HEK293 (cell line): ENCODE measurements at regions not wholly inside any gene's neighbourhood (a gene's known extent, or its start where the extent isn't known, plus 50 kb on each side); places are given as distances from the start of the nearest gene placed in this dataset.

Source experiments
- CTCF ChIA-PET: fragments of 350-600 bp; formaldehyde crosslinking; extraction: SDS; loops from one replicate; lab custom pipeline; 2021; ENCODE audit warnings: antibody characterized with exemption; lab: Yijun Ruan, JAX
- POLR2A ChIA-PET: fragments of 300-600 bp; formaldehyde crosslinking; extraction: SDS; loops from one replicate; lab custom pipeline; 2020; ENCODE audit warnings: antibody characterized with exemption, inconsistent platforms; lab: Yijun Ruan, JAX
- H3K27ac ChIP-seq: fragments of 200-500 bp; sonication (Bioruptor generic); 2 replicates; pipeline ENCODE4 v1.5.1; 2014; ENCODE audit warnings: low read depth, low read length, control low read depth, inconsistent platforms; ENCODE audit errors: extremely low read depth
- H3K36me3 ChIP-seq, 2 experiments: fragments of 200-500 bp in 1 of 2; sonication (Bioruptor generic) in 1 of 2; 1 replicate in 1 of 2; 2 replicates in 1 of 2; pipeline ENCODE4 v1.5.1; 2014 to 2017; ENCODE audit warnings: inconsistent platforms in 2 of 2, low read length in 2 of 2; ENCODE audit not compliant: control insufficient read depth in 2 of 2, insufficient read depth in 1 of 2
- H3K4me1 ChIP-seq: fragments of 200-500 bp; sonication (Bioruptor generic); 2 replicates; pipeline ENCODE4 v1.5.1; 2014; ENCODE audit warnings: mild to moderate bottlenecking, low read length, inconsistent platforms; ENCODE audit not compliant: control insufficient read depth, insufficient read depth
- H3K4me3 ChIP-seq: 2 replicates; pipeline ENCODE4 v1.5.1; 2011; ENCODE audit warnings: low read depth, mild to moderate bottlenecking, control low read depth, low read length, moderate library complexity
- H3K9me3 ChIP-seq: fragments of 200-500 bp; sonication (Bioruptor generic); 2 replicates; pipeline ENCODE4 v1.5.1; 2014; ENCODE audit warnings: low read depth, low read length, inconsistent platforms; ENCODE audit not compliant: control insufficient read depth, insufficient read depth
- HOXD13 ChIP-seq: sonication (generic); formaldehyde crosslinking; IDR thresholded peaks from 2 replicates; pipeline ENCODE4 v1.8.0; 2022; ENCODE audit warnings: missing genetic modification reagents, borderline replicate concordance
- KLF16 ChIP-seq: fragments of 450-650 bp; formaldehyde crosslinking; IDR thresholded peaks from 2 replicates; pipeline ENCODE4 v1.5.1; 2017; ENCODE audit warnings: missing biosample characterization, missing genetic modification characterization
- KLF8 ChIP-seq: fragments of 450-650 bp; formaldehyde crosslinking; IDR thresholded peaks from 2 replicates; pipeline ENCODE4 v1.5.1; 2016; ENCODE audit warnings: missing biosample characterization, missing genetic modification characterization
- OSR2 ChIP-seq: fragments of 450-650 bp; formaldehyde crosslinking; IDR thresholded peaks from 2 replicates; pipeline ENCODE4 v1.5.1; 2016; ENCODE audit warnings: missing biosample characterization, missing genetic modification characterization
- OVOL3 ChIP-seq: fragments of 450-650 bp; formaldehyde crosslinking; IDR thresholded peaks from 2 replicates; pipeline ENCODE4 v1.5.1; 2016; ENCODE audit warnings: missing biosample characterization, missing genetic modification characterization
- REPIN1 ChIP-seq: fragments of 450-650 bp; formaldehyde crosslinking; IDR thresholded peaks from 2 replicates; pipeline ENCODE4 v1.5.1; 2017; ENCODE audit warnings: missing biosample characterization, missing genetic modification characterization, low read depth
- SALL2 ChIP-seq: fragments of 450-650 bp; formaldehyde crosslinking; IDR thresholded peaks from 2 replicates; pipeline ENCODE4 v1.5.0; 2017; ENCODE audit warnings: missing biosample characterization, mild to moderate bottlenecking, missing genetic modification characterization, borderline replicate concordance
- SCRT2 ChIP-seq: fragments of 450-650 bp; formaldehyde crosslinking; IDR thresholded peaks from 2 replicates; pipeline ENCODE4 v1.5.1; 2016; ENCODE audit warnings: missing biosample characterization, missing genetic modification characterization
- YY1 ChIP-seq: fragments of 450-650 bp; formaldehyde crosslinking; IDR thresholded peaks from 2 replicates; pipeline ENCODE4 v1.5.1; 2018; ENCODE audit warnings: missing biosample characterization, missing genetic modification characterization
- ZFHX2 ChIP-seq: fragments of 450-650 bp; formaldehyde crosslinking; conservative IDR thresholded peaks from 2 replicates; pipeline ENCODE4 v1.5.1; 2016; ENCODE audit warnings: missing biosample characterization, missing genetic modification characterization
- ZFP3 ChIP-seq: fragments of 450-650 bp; formaldehyde crosslinking; IDR thresholded peaks from 2 replicates; pipeline ENCODE4 v1.5.1; 2016; ENCODE audit warnings: low read depth, missing biosample characterization, missing genetic modification characterization
- ZNF274 ChIP-seq, 2 experiments: fragments of 200-500 bp in 1 of 2; fragments of 450-650 bp in 1 of 2; sonication (Bioruptor generic) in 1 of 2; formaldehyde crosslinking in 1 of 2; IDR thresholded peaks; 2 replicates each; pipeline versions ENCODE4 v1.5.1 to v1.6.1; 2014 to 2016; ENCODE audit warnings: borderline replicate concordance in 1 of 2, inconsistent platforms in 1 of 2, low read length in 1 of 2, missing biosample characterization in 1 of 2, missing genetic modification characterization in 1 of 2
- ZNF366 ChIP-seq: fragments of 450-650 bp; formaldehyde crosslinking; conservative IDR thresholded peaks from 2 replicates; pipeline ENCODE4 v1.5.1; 2016; ENCODE audit warnings: missing biosample characterization, missing genetic modification characterization
- ZNF37A ChIP-seq: fragments of 450-650 bp; IDR thresholded peaks from 2 replicates; pipeline ENCODE4 v1.5.1; 2018; ENCODE audit warnings: missing biosample characterization, missing genetic modification characterization
- ZNF433 ChIP-seq: fragments of 450-650 bp; formaldehyde crosslinking; IDR thresholded peaks from 2 replicates; pipeline ENCODE4 v1.5.1; 2016; ENCODE audit warnings: missing biosample characterization, missing genetic modification characterization, low read depth
- ZNF521 ChIP-seq: fragments of 450-650 bp; formaldehyde crosslinking; IDR thresholded peaks from 2 replicates; pipeline ENCODE4 v1.5.1; 2017; ENCODE audit warnings: missing biosample characterization, mild to moderate bottlenecking, missing genetic modification characterization
- ZNF529 ChIP-seq: fragments of 450-650 bp; formaldehyde crosslinking; IDR thresholded peaks from 2 replicates; pipeline ENCODE4 v1.5.1; 2017; ENCODE audit warnings: missing genetic modification characterization, missing biosample characterization; ENCODE audit not compliant: insufficient replicate concordance
- ZNF544 ChIP-seq: fragments of 450-650 bp; formaldehyde crosslinking; IDR thresholded peaks from 2 replicates; pipeline ENCODE4 v1.5.0; 2017; ENCODE audit warnings: missing biosample characterization, missing genetic modification characterization
- ZNF561 ChIP-seq: fragments of 450-650 bp; IDR thresholded peaks from 2 replicates; pipeline ENCODE4 v1.5.1; 2018; ENCODE audit warnings: missing biosample characterization, missing genetic modification characterization, borderline replicate concordance
- ZNF621 ChIP-seq: fragments of 450-650 bp; formaldehyde crosslinking; IDR thresholded peaks from 2 replicates; pipeline ENCODE4 v1.5.1; 2017; ENCODE audit warnings: missing biosample characterization, missing genetic modification characterization
- ZNF654 ChIP-seq: fragments of 450-650 bp; formaldehyde crosslinking; IDR thresholded peaks from 2 replicates; pipeline ENCODE4 v1.5.1; 2016; ENCODE audit warnings: low read depth, missing biosample characterization, missing genetic modification characterization
- ZNF660 ChIP-seq: fragments of 450-650 bp; IDR thresholded peaks from 2 replicates; pipeline ENCODE4 v1.5.1; 2018; ENCODE audit warnings: missing biosample characterization, mild to moderate bottlenecking, missing genetic modification characterization
- ZNF664 ChIP-seq: fragments of 450-650 bp; formaldehyde crosslinking; IDR thresholded peaks from 2 replicates; pipeline ENCODE4 v1.5.1; 2016; ENCODE audit warnings: missing biosample characterization, missing genetic modification characterization
- ZNF670 ChIP-seq: fragments of 450-650 bp; formaldehyde crosslinking; IDR thresholded peaks from 2 replicates; pipeline ENCODE4 v1.5.1; 2016; ENCODE audit warnings: missing biosample characterization, missing genetic modification characterization, low read depth
- ZNF777 ChIP-seq: fragments of 450-650 bp; formaldehyde crosslinking; IDR thresholded peaks from 2 replicates; pipeline ENCODE4 v1.5.1; 2017; ENCODE audit warnings: missing biosample characterization, missing genetic modification characterization, borderline replicate concordance
- ZNF791 ChIP-seq: fragments of 450-650 bp; formaldehyde crosslinking; IDR thresholded peaks from 2 replicates; pipeline ENCODE4 v1.5.1; 2016; ENCODE audit warnings: missing biosample characterization, missing genetic modification characterization
- TF ChIP-seq, protein P1 (sequence below): fragments of 450-650 bp; formaldehyde crosslinking; IDR thresholded peaks from 2 replicates; pipeline ENCODE4 v1.5.1; 2017; ENCODE audit warnings: missing biosample characterization, missing genetic modification characterization
- TF ChIP-seq, protein P2 (sequence below): fragments of 450-650 bp; formaldehyde crosslinking; IDR thresholded peaks from 2 replicates; pipeline ENCODE4 v1.5.1; 2016; ENCODE audit warnings: missing biosample characterization, missing genetic modification characterization
- TF ChIP-seq, protein P3 (sequence below): fragments of 450-650 bp; formaldehyde crosslinking; IDR thresholded peaks from 2 replicates; pipeline ENCODE4 v1.5.1; 2016; ENCODE audit warnings: missing biosample characterization, missing genetic modification characterization
- TF ChIP-seq, protein P4 (sequence below): fragments of 450-650 bp; formaldehyde crosslinking; IDR thresholded peaks from 2 replicates; pipeline ENCODE4 v1.5.1; 2016; ENCODE audit warnings: missing biosample characterization, missing genetic modification characterization

DNA sequence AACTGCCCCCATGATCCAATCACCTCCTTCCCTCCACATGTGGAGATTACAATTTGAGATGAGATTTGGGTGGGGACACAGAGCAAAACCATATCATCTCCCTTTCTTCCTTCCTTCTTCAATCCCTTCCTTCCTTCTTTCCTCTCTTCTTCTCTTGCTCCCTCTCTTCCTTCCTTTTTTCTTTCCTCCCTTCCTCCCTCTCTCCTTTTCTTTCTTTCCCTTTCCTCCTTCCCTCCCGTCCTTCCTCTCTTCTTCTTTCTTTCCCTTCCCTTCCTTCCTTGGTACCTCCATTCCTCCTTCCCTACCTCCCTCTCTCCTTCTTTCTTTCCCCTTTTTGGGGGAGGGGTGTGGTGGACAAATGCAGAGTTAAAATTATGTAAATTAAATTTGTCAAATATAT is 145.1 kb downstream of the TSHZ3 start (continued):
- TF ChIP-seq OSR2 (tag by site-specific recombination): no peak
- no peak for TF ChIP-seq ZNF37A (tag by site-specific recombination)
- peak; percentile 69 for TF ChIP-seq ZNF777
- peak; percentile 93 for TF ChIP-seq ZNF366 (tag by site-specific recombination)
- peak; percentile 35; the same call in 1 of the 2 replicates for TF ChIP-seq ZNF621 (tag by site-specific recombination)
- TF ChIP-seq SALL2 (tag by site-specific recombination): 0 out of 2 replicates have a peak, but pooled peaks have one; percentile 35
- no peak for TF ChIP-seq ZNF670 (tag by site-specific recombination)
- TF ChIP-seq ZNF521 (tag by site-specific recombination): peak; percentile 85; the same call in 1 of the 2 replicates
- no peak for TF ChIP-seq ZNF274 (IDR thresholded peaks at IDR 0.05; ENCODE audit: low read length)
- no peak for TF ChIP-seq ZNF274 (tag by site-specific recombination; IDR thresholded peaks at IDR 0.05; ENCODE audit: borderline replicate concordance)
- TF ChIP-seq, protein P1, sequence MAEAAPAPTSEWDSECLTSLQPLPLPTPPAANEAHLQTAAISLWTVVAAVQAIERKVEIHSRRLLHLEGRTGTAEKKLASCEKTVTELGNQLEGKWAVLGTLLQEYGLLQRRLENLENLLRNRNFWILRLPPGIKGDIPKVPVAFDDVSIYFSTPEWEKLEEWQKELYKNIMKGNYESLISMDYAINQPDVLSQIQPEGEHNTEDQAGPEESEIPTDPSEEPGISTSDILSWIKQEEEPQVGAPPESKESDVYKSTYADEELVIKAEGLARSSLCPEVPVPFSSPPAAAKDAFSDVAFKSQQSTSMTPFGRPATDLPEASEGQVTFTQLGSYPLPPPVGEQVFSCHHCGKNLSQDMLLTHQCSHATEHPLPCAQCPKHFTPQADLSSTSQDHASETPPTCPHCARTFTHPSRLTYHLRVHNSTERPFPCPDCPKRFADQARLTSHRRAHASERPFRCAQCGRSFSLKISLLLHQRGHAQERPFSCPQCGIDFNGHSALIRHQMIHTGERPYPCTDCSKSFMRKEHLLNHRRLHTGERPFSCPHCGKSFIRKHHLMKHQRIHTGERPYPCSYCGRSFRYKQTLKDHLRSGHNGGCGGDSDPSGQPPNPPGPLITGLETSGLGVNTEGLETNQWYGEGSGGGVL: 0 out of 2 replicates have a peak, but pooled peaks have one; percentile 12
- no peak for TF ChIP-seq ZNF664 (tag by site-specific recombination)

DNA sequence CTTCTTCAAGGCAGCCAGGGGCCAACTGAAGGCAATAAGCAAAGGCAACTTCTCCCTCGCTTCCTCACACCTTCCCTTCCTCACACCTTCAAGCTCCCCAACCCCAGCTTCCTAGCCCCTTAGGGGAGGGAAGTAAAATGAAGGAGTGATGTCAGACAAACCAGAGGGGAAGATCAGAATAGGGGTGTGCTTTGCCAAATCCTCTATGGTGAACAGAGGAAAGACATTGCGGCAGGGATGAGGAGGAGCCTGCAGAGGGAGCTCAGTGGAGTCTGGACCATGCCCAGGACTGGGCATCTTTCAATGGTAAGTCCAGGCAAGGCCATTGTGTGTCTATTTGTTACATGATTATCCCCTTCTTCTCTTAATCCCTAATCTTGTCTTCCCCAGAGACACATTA is 164.0 kb downstream of the TSHZ3 start:
- CTCF ChIA-PET: interaction anchor here (0.5 to 1.1 kb wide), 2 partner anchors 12 to 105 kb away, joined by 3 read pairs; no protein-coding TSS in a partner anchor
- no peaks in the 10 kb centered on the region for H3K4me1 ChIP-seq

DNA sequence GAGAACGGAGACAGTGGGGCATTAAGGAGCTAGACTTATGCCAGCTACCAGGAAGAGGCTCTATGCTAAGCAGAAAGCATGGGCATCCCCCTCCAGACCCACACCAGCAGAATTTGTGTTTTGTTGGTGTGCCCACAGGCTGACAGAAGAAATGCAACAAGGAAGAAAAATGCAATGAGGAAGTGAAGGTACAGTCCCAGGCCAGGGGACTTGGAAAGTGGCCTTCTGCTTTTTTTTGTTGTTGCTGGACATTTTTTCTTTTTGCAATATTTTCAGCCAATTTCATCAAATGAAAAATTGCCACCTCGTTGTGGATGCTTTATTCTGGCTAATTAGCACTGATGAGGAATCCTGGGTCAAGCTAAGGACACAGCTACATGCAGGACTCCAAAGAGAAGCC is 167.7 kb downstream of the TSHZ3 start:
- ChIA-PET POLR2A (no interaction called here), CTCF (no interaction called here)
- no peak overlapping the region for H3K4me3 ChIP-seq
- H3K36me3 ChIP-seq: no peaks in the 10 kb centered on the region
- H3K27ac ChIP-seq: no peak overlapping the region
- H3K4me1 ChIP-seq: no peaks in the 10 kb centered on the region
- H3K9me3 ChIP-seq: no peaks in the 10 kb centered on the region; the same call in 1 of the 2 replicates
- TF ChIP-seq ZFP3 (no peak), KLF8 (tag by site-specific recombination) (no peak), YY1 (tag by site-specific recombination) (no peak), ZNF433 (tag by site-specific recombination) (no peak), ZNF660 (no peak), ZNF621 (tag by site-specific recombination) (no peak), ZNF791 (tag by site-specific recombination) (no peak), ZNF654 (no peak), HOXD13 (CRISPR knock-in tag) (no peak), ZNF544 (tag by site-specific recombination) (no peak), KLF16 (no peak), OVOL3 (tag by site-specific recombination) (no peak), ZNF529 (no peak), REPIN1 (tag by site-specific recombination) (no peak), ZFHX2 (tag by site-specific recombination) (no peak), SCRT2 (no peak)
- TF ChIP-seq, protein P2, sequence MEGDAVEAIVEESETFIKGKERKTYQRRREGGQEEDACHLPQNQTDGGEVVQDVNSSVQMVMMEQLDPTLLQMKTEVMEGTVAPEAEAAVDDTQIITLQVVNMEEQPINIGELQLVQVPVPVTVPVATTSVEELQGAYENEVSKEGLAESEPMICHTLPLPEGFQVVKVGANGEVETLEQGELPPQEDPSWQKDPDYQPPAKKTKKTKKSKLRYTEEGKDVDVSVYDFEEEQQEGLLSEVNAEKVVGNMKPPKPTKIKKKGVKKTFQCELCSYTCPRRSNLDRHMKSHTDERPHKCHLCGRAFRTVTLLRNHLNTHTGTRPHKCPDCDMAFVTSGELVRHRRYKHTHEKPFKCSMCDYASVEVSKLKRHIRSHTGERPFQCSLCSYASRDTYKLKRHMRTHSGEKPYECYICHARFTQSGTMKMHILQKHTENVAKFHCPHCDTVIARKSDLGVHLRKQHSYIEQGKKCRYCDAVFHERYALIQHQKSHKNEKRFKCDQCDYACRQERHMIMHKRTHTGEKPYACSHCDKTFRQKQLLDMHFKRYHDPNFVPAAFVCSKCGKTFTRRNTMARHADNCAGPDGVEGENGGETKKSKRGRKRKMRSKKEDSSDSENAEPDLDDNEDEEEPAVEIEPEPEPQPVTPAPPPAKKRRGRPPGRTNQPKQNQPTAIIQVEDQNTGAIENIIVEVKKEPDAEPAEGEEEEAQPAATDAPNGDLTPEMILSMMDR (tag by site-specific recombination): no peak
- TF ChIP-seq, protein P3, sequence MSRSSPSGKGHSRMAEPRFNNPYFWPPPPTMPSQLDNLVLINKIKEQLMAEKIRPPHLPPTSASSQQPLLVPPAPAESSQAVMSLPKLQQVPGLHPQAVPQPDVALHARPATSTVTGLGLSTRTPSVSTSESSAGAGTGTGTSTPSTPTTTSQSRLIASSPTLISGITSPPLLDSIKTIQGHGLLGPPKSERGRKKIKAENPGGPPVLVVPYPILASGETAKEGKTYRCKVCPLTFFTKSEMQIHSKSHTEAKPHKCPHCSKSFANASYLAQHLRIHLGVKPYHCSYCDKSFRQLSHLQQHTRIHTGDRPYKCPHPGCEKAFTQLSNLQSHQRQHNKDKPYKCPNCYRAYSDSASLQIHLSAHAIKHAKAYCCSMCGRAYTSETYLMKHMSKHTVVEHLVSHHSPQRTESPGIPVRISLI (tag by site-specific recombination): no peak
- TF ChIP-seq, protein P4, sequence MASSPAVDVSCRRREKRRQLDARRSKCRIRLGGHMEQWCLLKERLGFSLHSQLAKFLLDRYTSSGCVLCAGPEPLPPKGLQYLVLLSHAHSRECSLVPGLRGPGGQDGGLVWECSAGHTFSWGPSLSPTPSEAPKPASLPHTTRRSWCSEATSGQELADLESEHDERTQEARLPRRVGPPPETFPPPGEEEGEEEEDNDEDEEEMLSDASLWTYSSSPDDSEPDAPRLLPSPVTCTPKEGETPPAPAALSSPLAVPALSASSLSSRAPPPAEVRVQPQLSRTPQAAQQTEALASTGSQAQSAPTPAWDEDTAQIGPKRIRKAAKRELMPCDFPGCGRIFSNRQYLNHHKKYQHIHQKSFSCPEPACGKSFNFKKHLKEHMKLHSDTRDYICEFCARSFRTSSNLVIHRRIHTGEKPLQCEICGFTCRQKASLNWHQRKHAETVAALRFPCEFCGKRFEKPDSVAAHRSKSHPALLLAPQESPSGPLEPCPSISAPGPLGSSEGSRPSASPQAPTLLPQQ (tag by site-specific recombination): no peak

More for the DNA sequence above, 164.0 kb downstream of the TSHZ3 start:
- no peaks in the 10 kb centered on the region for H3K36me3 ChIP-seq
- H3K27ac ChIP-seq: no peak overlapping the region
- no peak overlapping the region for H3K4me3 ChIP-seq
- H3K9me3 ChIP-seq: peaks cover 8% of the 10 kb centered on the region
- POLR2A ChIA-PET: no interaction called here
- TF ChIP-seq ZNF561 (tag by site-specific recombination): no peak
